Right lobe of liver (tissue), 6 donors: ENCODE measurements at regions not wholly inside any gene's neighbourhood (a gene's known extent, or its start where the extent isn't known, plus 50 kb on each side); places are given as distances from the start of the nearest gene placed in this dataset.

Experiments
- ATAC-seq, 4 donors: fragments of 200-7000 bp; cut with Tn5 transposase; one replicate each; pipeline ENCODE4 v1.9.1; 2020; ENCODE audit warnings: mild to moderate bottlenecking in 4 of 4, moderate library complexity in 4 of 4
- DNase-seq, 3 donors: peaks; one replicate each; pipeline ENCODE4 v3.0.0-alpha.2; 2020
- H3K27ac ChIP-seq, 3 donors: fragments of 200-600 bp; one replicate each; pipeline ENCODE4 v1.8.0; 2022
- H3K27me3 ChIP-seq, 2 donors: fragments of 200-600 bp; one replicate each; pipeline ENCODE4 v1.8.0; 2022
- H3K36me3 ChIP-seq, 4 donors: fragments of 200-600 bp; sonication (generic) in 1 of 4; one replicate each; pipeline versions ENCODE4 v1.5.1 to v1.8.0; 2017 to 2022; ENCODE audit warnings: control low read depth in 1 of 4
- H3K4me1 ChIP-seq, 4 donors: fragments of 200-600 bp; sonication (generic) in 1 of 4; one replicate each; pipeline versions ENCODE4 v1.5.1 to v1.8.0; 2017 to 2022; ENCODE audit warnings: control low read depth in 1 of 4
- H3K4me3 ChIP-seq, 3 donors: fragments of 200-600 bp; one replicate each; pipeline ENCODE4 v1.8.0; 2022
- H3K9me3 ChIP-seq, 4 donors: fragments of 200-600 bp; sonication (generic) in 1 of 4; one replicate each; pipeline versions ENCODE4 v1.5.1 to v1.8.0; 2017 to 2022; ENCODE audit warnings: control low read depth in 1 of 4
- CTCF ChIP-seq, 4 donors: fragments of 200-600 bp in 3 of 4; fragments of 450-650 bp in 1 of 4; IDR thresholded peaks; one replicate each; pipeline versions ENCODE4 v1.5.1 to v1.8.0; 2016 to 2022; ENCODE audit warnings: antibody characterized with exemption in 4 of 4, mild to moderate bottlenecking in 2 of 4
- POLR2A ChIP-seq: fragments of 450-650 bp; IDR thresholded peaks from one replicate; pipeline ENCODE4 v1.6.1; 2017; ENCODE audit warnings: antibody characterized with exemption, mild to moderate bottlenecking
- WGBS: methylation state at CpG from one replicate; pipeline ENCODE4 v1.1.6; 2018; ENCODE audit warnings: low coverage, low lambda C conversion rate; ENCODE audit not compliant: insufficient coverage; ENCODE audit errors: missing lambda C conversion rate; 5-methylcytosine and 5-hydroxymethylcytosine counted together
- intact Hi-C, 2 donors: fragments of 100-400 bp; cut with DNase I; formaldehyde crosslinking; loops; one replicate each; pipeline versions ENCODE4 v1.11.2 to v1.14.1; 2022
- donor health status: DM: no; HTN: yes; CAD: no.
- donor health status: DM: no; HTN: no; CAD: no.
- donor health status: DM: no; HTN: no; CAD: no.
- donor health status: DM: no; HTN: yes; CAD: no.
- donor health status: DM: no; HTN: yes; CAD: no.

- H3K4me3 ChIP-seq = no peak overlapping the region
- intact Hi-C loops = no loop called here
- no peaks in the 10 kb centered on the region for H3K36me3 ChIP-seq
- no peak for ATAC-seq
- H3K27ac ChIP-seq = no peak overlapping the region
- TF ChIP-seq CTCF (IDR thresholded peaks at IDR 0.05) (no peak), POLR2A (no peak)
- no peaks in the 10 kb centered on the region for H3K9me3 ChIP-seq
- no peaks in the 10 kb centered on the region for H3K27me3 ChIP-seq
- H3K4me1 ChIP-seq = no peaks in the 10 kb centered on the region
- no peak for DNase-seq
- WGBS = 75% methylated on average over 5 of the region's 6 CpGs
These were observed 144.1 kb upstream of the CTTNBP2NL start for GRCh38 chr1:112251766-112252506.

GRCh38 chr1:112253366-112253765 is 142.6 kb upstream of the CTTNBP2NL start:
- Histone ChIP-seq H3K4me1 (no peaks in the 10 kb centered on the region), H3K9me3 (no peaks in the 10 kb centered on the region), H3K4me3 (no peak overlapping the region), H3K36me3 (no peaks in the 10 kb centered on the region), H3K27me3 (no peaks in the 10 kb centered on the region), H3K27ac (no peak overlapping the region)
- intact Hi-C loops = no loop called here
- TF ChIP-seq CTCF (IDR thresholded peaks at IDR 0.05) = no peak
- TF ChIP-seq POLR2A = no peak
- 18% methylated on average over 2 of the region's 2 CpGs for WGBS
- no peak for DNase-seq
- no peak for ATAC-seq

DNA sequence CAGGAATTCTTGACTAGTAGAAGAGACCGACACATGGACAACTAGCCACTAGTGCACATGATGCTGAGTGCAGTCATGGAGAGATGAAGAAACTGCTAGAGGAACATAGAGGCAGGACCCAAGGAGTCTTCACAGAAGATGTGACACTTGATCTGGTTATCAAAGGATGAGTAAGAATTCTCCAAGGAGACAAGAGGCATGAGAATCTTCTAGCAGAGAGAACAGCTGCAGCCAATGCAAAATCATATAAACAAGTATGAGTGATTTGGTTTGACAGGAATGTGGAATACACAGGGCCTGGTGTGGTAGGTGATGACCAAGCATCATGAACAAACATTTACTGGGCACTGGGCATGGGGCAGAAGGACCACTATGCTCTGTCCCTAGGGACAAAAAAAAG is 140.9 kb upstream of the CTTNBP2NL start:
- Histone ChIP-seq H3K27ac (no peak overlapping the region), H3K9me3 (no peaks in the 10 kb centered on the region), H3K36me3 (no peaks in the 10 kb centered on the region), H3K4me3 (no peak overlapping the region), H3K4me1 (no peaks in the 10 kb centered on the region), H3K27me3 (no peaks in the 10 kb centered on the region)
- DNase-seq (no peak), ATAC-seq (no peak)
- intact Hi-C loops = no loop called here
- 38% methylated on average over 1 of the region's 1 CpG for WGBS
- no peak for TF ChIP-seq POLR2A
- no peak for TF ChIP-seq CTCF (IDR thresholded peaks at IDR 0.05)

GRCh38 chr1:112256411-112256810 is 139.6 kb upstream of the CTTNBP2NL start:
- Histone ChIP-seq H3K9me3 (no peaks in the 10 kb centered on the region), H3K36me3 (no peaks in the 10 kb centered on the region), H3K4me1 (no peaks in the 10 kb centered on the region), H3K27me3 (no peaks in the 10 kb centered on the region), H3K27ac (no peak overlapping the region), H3K4me3 (no peak overlapping the region)
- intact Hi-C loops = no loop called here
- WGBS = 32% methylated on average over 1 of the region's 1 CpG
- no peak for DNase-seq
- TF ChIP-seq POLR2A (no peak), CTCF (IDR thresholded peaks at IDR 0.05) (no peak)
- no peak for ATAC-seq
